ENCODE measurements at regions not wholly inside any gene's neighbourhood (a gene's known extent, or its start where the extent isn't known, plus 50 kb on each side); places are given as distances from the start of the nearest gene placed in this dataset.

GRCh38 chr1:191711961-191712360 lies 446.3 kb upstream of the RGS18 start:
- TF ChIP-seq CTCF (IDR thresholded peaks at IDR 0.05) (no peak), POLR2A (IDR thresholded peaks at IDR 0.05) (no peak)

All from vagina (tissue), 2 donors.